ENCODE measurements at regions not wholly inside any gene's neighbourhood (a gene's known extent, or its start where the extent isn't known, plus 50 kb on each side); places are given as distances from the start of the nearest gene placed in this dataset.

GRCh38 chr5:98103807-98104206 is 669.7 kb upstream of the RGMB start:
- H3K4ac ChIP-seq (replicated peaks; ENCODE audit: insufficient read length, low read depth, low read length), result no peak overlapping the region
- DNase-seq (ENCODE audit: low read depth in 1 of 2, low spot score in 2 of 2) (no peak), FAIRE-seq (no peak)
- 84% methylated on average over 5 of the region's 5 CpGs; no CpG with 5 or more reads in 1 of the 2 experiments for WGBS, 2 experiments (ENCODE audit: extremely low coverage in 1 of 2, insufficient coverage in 1 of 2, insufficient read length in 1 of 2, insufficient replicate concordance in 2 of 2, low coverage in 1 of 2, low lambda C conversion rate in 2 of 2, missing lambda C conversion rate in 1 of 2)
- no peak for TF ChIP-seq CEBPB (IDR thresholded peaks at IDR 0.05; ENCODE audit: low read depth, low read length)
- TF ChIP-seq ATF3 (IDR thresholded peaks at IDR 0.05; ENCODE audit: insufficient read depth, low read depth, low read length), result no peak
- TF ChIP-seq, protein P1, sequence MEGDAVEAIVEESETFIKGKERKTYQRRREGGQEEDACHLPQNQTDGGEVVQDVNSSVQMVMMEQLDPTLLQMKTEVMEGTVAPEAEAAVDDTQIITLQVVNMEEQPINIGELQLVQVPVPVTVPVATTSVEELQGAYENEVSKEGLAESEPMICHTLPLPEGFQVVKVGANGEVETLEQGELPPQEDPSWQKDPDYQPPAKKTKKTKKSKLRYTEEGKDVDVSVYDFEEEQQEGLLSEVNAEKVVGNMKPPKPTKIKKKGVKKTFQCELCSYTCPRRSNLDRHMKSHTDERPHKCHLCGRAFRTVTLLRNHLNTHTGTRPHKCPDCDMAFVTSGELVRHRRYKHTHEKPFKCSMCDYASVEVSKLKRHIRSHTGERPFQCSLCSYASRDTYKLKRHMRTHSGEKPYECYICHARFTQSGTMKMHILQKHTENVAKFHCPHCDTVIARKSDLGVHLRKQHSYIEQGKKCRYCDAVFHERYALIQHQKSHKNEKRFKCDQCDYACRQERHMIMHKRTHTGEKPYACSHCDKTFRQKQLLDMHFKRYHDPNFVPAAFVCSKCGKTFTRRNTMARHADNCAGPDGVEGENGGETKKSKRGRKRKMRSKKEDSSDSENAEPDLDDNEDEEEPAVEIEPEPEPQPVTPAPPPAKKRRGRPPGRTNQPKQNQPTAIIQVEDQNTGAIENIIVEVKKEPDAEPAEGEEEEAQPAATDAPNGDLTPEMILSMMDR (IDR thresholded peaks at IDR 0.05; ENCODE audit: control extremely low read depth in 1 of 3, insufficient read depth in 1 of 3, low read depth in 1 of 3, low read length in 3 of 3), result no peak
- TF ChIP-seq CREB1 (IDR thresholded peaks at IDR 0.05), result no peak
- no peak for TF ChIP-seq BACH1 (IDR thresholded peaks at IDR 0.05; ENCODE audit: low read length)
- H4K91ac ChIP-seq (replicated peaks; ENCODE audit: insufficient read length, low read length), result no peak overlapping the region
- H3K79me1 ChIP-seq (ENCODE audit: low read depth, low read length), result no peaks in the 10 kb centered on the region
- H3K23me2 ChIP-seq (ENCODE audit: low read depth, low read length), result no peaks in the 10 kb centered on the region
- no peak overlapping the region for H2BK5ac ChIP-seq (ENCODE audit: low read depth, low read length)
- no peak overlapping the region for H2AK5ac ChIP-seq (ENCODE audit: low read depth, low read length)
- H3K18ac ChIP-seq (ENCODE audit: extremely low read depth, low read length), result no peak overlapping the region
- no peaks in the 10 kb centered on the region for H4K20me1 ChIP-seq (replicated peaks in 1 of 2; ENCODE audit: control insufficient read depth in 1 of 2, insufficient read depth in 2 of 2, low read length in 2 of 2)
- ChIA-PET POLR2A (ENCODE audit: partially characterized antibody) (no interaction called here), CTCF (ENCODE audit: partially characterized antibody) (interaction anchor here (1.0 kb wide), 1 partner anchor 8 kb away, joined by 4 read pairs; no protein-coding TSS in a partner anchor)
- no peaks in the 10 kb centered on the region for H3K36me3 ChIP-seq (ENCODE audit: control insufficient read depth in 2 of 4, insufficient read depth in 4 of 4, low read length in 3 of 4)
- H4K8ac ChIP-seq (ENCODE audit: extremely low read depth, insufficient read depth, low read length), result no peak overlapping the region
- no peak overlapping the region for H2BK120ac ChIP-seq (replicated peaks; ENCODE audit: low read depth, low read length)
- H3K4me3 ChIP-seq (ENCODE audit: extremely low read depth in 1 of 4, insufficient read depth in 2 of 4, low read depth in 3 of 4, low read length in 4 of 4), result no peak overlapping the region
- no peaks in the 10 kb centered on the region for H3K27me3 ChIP-seq (replicated peaks in 1 of 4; ENCODE audit: control insufficient read depth in 3 of 4, extremely low read depth in 1 of 4, insufficient read depth in 3 of 4, low read length in 3 of 4)
- no peak overlapping the region for H3K23ac ChIP-seq (ENCODE audit: insufficient read length)
- H3K4me1 ChIP-seq (replicated peaks in 1 of 4; ENCODE audit: control insufficient read depth in 3 of 4, insufficient read depth in 4 of 4, low read length in 3 of 4), result no peaks in the 10 kb centered on the region
- H3K56ac ChIP-seq (replicated peaks; ENCODE audit: insufficient read length, low read depth, low read length), result no peak overlapping the region
- no peak overlapping the region for H2BK20ac ChIP-seq (ENCODE audit: low read length)
- no peak overlapping the region for H2BK12ac ChIP-seq (ENCODE audit: low read depth, low read length)
- H3K4me2 ChIP-seq (ENCODE audit: insufficient read depth in 1 of 2, low read depth in 2 of 2, low read length in 2 of 2), result no peak overlapping the region
- no peak overlapping the region for H3K27ac ChIP-seq (ENCODE audit: low read depth, low read length)
- H2BK15ac ChIP-seq (ENCODE audit: low read length), result no peak overlapping the region
- H2AFZ ChIP-seq (ENCODE audit: low read length), result no peak overlapping the region
- no peak overlapping the region for H4K5ac ChIP-seq (ENCODE audit: insufficient read length, low read depth, low read length)
- no peak overlapping the region for H3K9ac ChIP-seq (replicated peaks in 1 of 4; ENCODE audit: extremely low read depth in 1 of 4, low read depth in 3 of 4, low read length in 3 of 4)
- no peaks in the 10 kb centered on the region for H3K79me2 ChIP-seq (ENCODE audit: control insufficient read depth in 1 of 2, insufficient read depth in 2 of 2, low read length in 2 of 2)
- H3K9me3 ChIP-seq (ENCODE audit: insufficient read depth in 2 of 2, low read depth in 1 of 2, low read length in 1 of 2), result no peaks in the 10 kb centered on the region
- H3K14ac ChIP-seq (ENCODE audit: insufficient read length), result no peak overlapping the region

All from H1 (cell line).